ENCODE measurements at regions not wholly inside any gene's neighbourhood (a gene's known extent, or its start where the extent isn't known, plus 50 kb on each side); places are given as distances from the start of the nearest gene placed in this dataset.

- no peaks in the 10 kb centered on the region for H3K36me3 ChIP-seq (ENCODE audit: control insufficient read depth, insufficient read depth, low read length)
- no peaks in the 10 kb centered on the region for H3K9me3 ChIP-seq (ENCODE audit: control insufficient read depth, insufficient read depth, low read depth, low read length)
- H3K27ac ChIP-seq (ENCODE audit: low read depth, low read length), result no peak overlapping the region
- H3K27me3 ChIP-seq (ENCODE audit: control insufficient read depth, insufficient read depth, low read length), result 0 out of 2 replicates have a peak, but pooled peaks cover 6% of the 10 kb centered on the region
- H3K4me3 ChIP-seq (ENCODE audit: low read depth, low read length), result no peak overlapping the region
- no peak overlapping the region for H3K9ac ChIP-seq (ENCODE audit: low read length)
- peaks cover 13% of the 10 kb centered on the region for H3K4me1 ChIP-seq (ENCODE audit: control insufficient read depth, insufficient read depth, low read length)
These were observed 158.2 kb downstream of the TFAP2B start for GRCh38 chr6:50976907-50977306.

GRCh38 chr6:50977796-50978195 lies 159.1 kb downstream of the TFAP2B start:
- no peaks in the 10 kb centered on the region for H3K36me3 ChIP-seq (ENCODE audit: control insufficient read depth, insufficient read depth, low read length)
- H3K27me3 ChIP-seq (ENCODE audit: control insufficient read depth, insufficient read depth, low read length), result 0 out of 2 replicates have a peak, but pooled peaks cover 6% of the 10 kb centered on the region
- H3K27ac ChIP-seq (ENCODE audit: low read depth, low read length), result no peak overlapping the region

DNA sequence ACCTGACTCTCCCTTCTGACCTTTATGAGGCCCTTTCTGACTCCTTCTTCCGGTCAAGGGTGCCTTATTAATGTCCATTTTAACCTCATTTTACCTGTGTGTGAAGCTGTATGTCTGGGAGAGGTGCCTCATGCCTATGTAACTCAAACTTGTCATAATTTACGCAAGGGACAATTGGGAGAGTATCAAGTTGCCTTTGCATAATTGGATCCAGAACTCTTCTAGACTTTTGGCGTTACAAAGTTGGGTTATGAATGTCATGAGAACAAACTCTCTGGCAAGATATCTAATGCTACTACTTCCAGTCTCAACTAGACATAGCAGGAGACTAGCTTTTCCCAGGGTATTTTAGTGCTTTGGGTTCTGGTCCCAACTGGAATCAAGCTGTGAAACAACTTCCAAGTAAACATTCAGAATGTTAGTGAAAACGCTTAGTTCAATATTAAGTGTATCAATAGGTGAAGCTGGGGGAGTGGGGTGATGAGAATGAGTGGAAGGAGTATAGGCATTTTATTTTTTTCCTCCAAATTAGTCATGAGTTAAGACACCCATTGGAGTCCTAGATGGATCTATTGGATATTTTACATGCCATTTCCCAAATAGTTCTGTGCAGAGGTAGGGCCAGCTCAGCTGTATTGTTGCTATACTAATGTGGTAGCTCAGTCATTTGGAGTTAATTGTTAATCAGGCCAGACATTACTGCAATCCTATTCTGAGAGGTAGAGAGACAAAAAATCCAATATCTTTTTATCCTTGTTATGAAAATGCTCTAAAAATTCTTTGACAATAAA lies 159.9 kb downstream of the TFAP2B start:
- Histone ChIP-seq H3K4me3 (ENCODE audit: low read depth, low read length) (no peak overlapping the region), H3K36me3 (ENCODE audit: control insufficient read depth, insufficient read depth, low read length) (no peaks in the 10 kb centered on the region), H3K27ac (ENCODE audit: low read depth, low read length) (no peak overlapping the region), H3K9ac (ENCODE audit: low read length) (no peak overlapping the region), H3K27me3 (ENCODE audit: control insufficient read depth, insufficient read depth, low read length) (peaks cover 6% of the 10 kb centered on the region; the same call in 1 of the 2 replicates), H3K9me3 (ENCODE audit: control insufficient read depth, insufficient read depth, low read depth, low read length) (no peaks in the 10 kb centered on the region), H3K4me1 (ENCODE audit: control insufficient read depth, insufficient read depth, low read length) (peaks cover 13% of the 10 kb centered on the region)

More at GRCh38 chr6:50977796-50978195, 159.1 kb downstream of the TFAP2B start:
- H3K9ac ChIP-seq (ENCODE audit: low read length), result no peak overlapping the region
- no peaks in the 10 kb centered on the region for H3K9me3 ChIP-seq (ENCODE audit: control insufficient read depth, insufficient read depth, low read depth, low read length)
- H3K4me1 ChIP-seq (ENCODE audit: control insufficient read depth, insufficient read depth, low read length), result peaks cover 13% of the 10 kb centered on the region
- H3K4me3 ChIP-seq (ENCODE audit: low read depth, low read length), result no peak overlapping the region

DNA sequence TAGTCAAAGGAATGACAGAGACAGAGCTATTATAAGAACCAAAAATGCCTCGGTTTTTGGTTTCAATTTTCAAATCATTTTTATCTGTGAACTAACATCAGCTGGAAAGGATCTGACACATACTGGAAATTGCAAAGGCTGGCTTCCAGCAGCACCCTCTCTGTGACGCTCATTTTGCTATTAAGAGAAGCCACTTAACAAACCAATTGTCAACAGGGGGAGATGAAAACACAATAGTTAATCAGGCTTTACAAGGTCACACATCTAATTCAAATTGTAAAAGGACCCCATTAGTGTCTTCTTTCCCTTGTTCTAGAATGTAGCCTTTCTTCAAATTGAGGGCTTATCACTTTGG lies 160.5 kb downstream of the TFAP2B start:
- Histone ChIP-seq H3K36me3 (ENCODE audit: control insufficient read depth, insufficient read depth, low read length) (no peaks in the 10 kb centered on the region), H3K27me3 (ENCODE audit: control insufficient read depth, insufficient read depth, low read length) (peaks cover 6% of the 10 kb centered on the region; the same call in 1 of the 2 replicates), H3K4me1 (ENCODE audit: control insufficient read depth, insufficient read depth, low read length) (peaks cover 13% of the 10 kb centered on the region), H3K27ac (ENCODE audit: low read depth, low read length) (no peak overlapping the region), H3K4me3 (ENCODE audit: low read depth, low read length) (no peak overlapping the region), H3K9me3 (ENCODE audit: control insufficient read depth, insufficient read depth, low read depth, low read length) (no peaks in the 10 kb centered on the region), H3K9ac (ENCODE audit: low read length) (no peak overlapping the region)

DNA sequence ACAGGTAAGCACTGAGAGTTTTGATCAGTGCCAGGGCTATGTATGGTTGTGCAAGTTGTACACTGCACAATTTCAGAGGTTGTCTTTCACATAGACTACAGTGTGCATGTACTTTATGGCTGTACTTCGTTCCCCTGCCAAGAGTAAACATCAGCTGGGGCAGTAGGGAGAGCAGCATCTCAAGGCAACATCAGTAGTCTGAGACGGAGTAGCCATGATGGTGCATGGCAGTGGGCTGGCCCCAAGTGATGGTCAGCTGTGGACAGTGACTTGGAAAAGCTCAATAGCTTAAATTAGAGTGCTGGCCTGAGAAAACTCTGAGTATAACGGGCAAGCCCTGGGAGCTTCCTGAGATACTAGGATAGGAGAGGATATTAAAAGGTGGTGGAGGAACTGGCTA lies 165.5 kb downstream of the TFAP2B start:
- Histone ChIP-seq H3K27ac (ENCODE audit: low read depth, low read length) (no peak overlapping the region), H3K9ac (ENCODE audit: low read length) (no peak overlapping the region), H3K36me3 (ENCODE audit: control insufficient read depth, insufficient read depth, low read length) (no peaks in the 10 kb centered on the region)

DNA sequence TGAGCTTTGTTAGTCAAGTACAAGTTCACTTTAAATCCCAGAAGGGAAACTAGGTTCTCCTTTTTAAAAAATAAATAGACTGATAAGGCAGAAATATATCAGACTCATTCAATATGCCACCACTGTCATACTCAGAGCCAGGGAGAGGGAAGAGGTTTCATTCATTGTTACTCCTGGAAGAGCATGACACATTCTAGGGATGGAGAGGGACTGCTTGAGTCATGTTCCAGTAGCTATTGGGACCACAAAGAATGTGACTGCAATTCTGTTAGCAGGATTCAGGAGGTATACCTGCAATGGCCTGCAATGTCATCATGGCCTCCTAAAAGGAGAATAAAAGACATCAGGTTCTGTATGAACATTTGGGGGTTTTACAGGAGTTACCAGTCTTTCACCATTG lies 167.6 kb downstream of the TFAP2B start:
- Histone ChIP-seq H3K4me1 (ENCODE audit: control insufficient read depth, insufficient read depth, low read length) (no peaks in the 10 kb centered on the region), H3K27me3 (ENCODE audit: control insufficient read depth, insufficient read depth, low read length) (no peaks in the 10 kb centered on the region; the same call in 1 of the 2 replicates), H3K36me3 (ENCODE audit: control insufficient read depth, insufficient read depth, low read length) (no peaks in the 10 kb centered on the region), H3K9ac (ENCODE audit: low read length) (no peak overlapping the region), H3K27ac (ENCODE audit: low read depth, low read length) (no peak overlapping the region), H3K4me3 (ENCODE audit: low read depth, low read length) (no peak overlapping the region), H3K9me3 (ENCODE audit: control insufficient read depth, insufficient read depth, low read depth, low read length) (no peaks in the 10 kb centered on the region)

More for the DNA sequence above, 165.5 kb downstream of the TFAP2B start:
- Histone ChIP-seq H3K4me1 (ENCODE audit: control insufficient read depth, insufficient read depth, low read length) (peaks cover 7% of the 10 kb centered on the region), H3K4me3 (ENCODE audit: low read depth, low read length) (no peak overlapping the region), H3K27me3 (ENCODE audit: control insufficient read depth, insufficient read depth, low read length) (no peaks in the 10 kb centered on the region; the same call in 1 of the 2 replicates), H3K9me3 (ENCODE audit: control insufficient read depth, insufficient read depth, low read depth, low read length) (no peaks in the 10 kb centered on the region)

- Histone ChIP-seq H3K36me3 (ENCODE audit: control insufficient read depth, insufficient read depth, low read length) (no peaks in the 10 kb centered on the region), H3K9ac (ENCODE audit: low read length) (no peak overlapping the region), H3K4me1 (ENCODE audit: control insufficient read depth, insufficient read depth, low read length) (no peaks in the 10 kb centered on the region), H3K4me3 (ENCODE audit: low read depth, low read length) (no peak overlapping the region), H3K9me3 (ENCODE audit: control insufficient read depth, insufficient read depth, low read depth, low read length) (no peaks in the 10 kb centered on the region), H3K27me3 (ENCODE audit: control insufficient read depth, insufficient read depth, low read length) (no peaks in the 10 kb centered on the region), H3K27ac (ENCODE audit: low read depth, low read length) (no peak overlapping the region)
These were observed 170.5 kb downstream of the TFAP2B start for GRCh38 chr6:50989123-50989522.

GRCh38 chr6:50990750-50991446 lies 172.2 kb downstream of the TFAP2B start:
- H3K4me3 ChIP-seq (ENCODE audit: low read depth, low read length), result no peak overlapping the region
- no peaks in the 10 kb centered on the region for H3K27me3 ChIP-seq (ENCODE audit: control insufficient read depth, insufficient read depth, low read length)
- no peaks in the 10 kb centered on the region for H3K4me1 ChIP-seq (ENCODE audit: control insufficient read depth, insufficient read depth, low read length)
- no peak overlapping the region for H3K27ac ChIP-seq (ENCODE audit: low read depth, low read length)
- H3K9ac ChIP-seq (ENCODE audit: low read length), result no peak overlapping the region
- no peaks in the 10 kb centered on the region for H3K36me3 ChIP-seq (ENCODE audit: control insufficient read depth, insufficient read depth, low read length)
- H3K9me3 ChIP-seq (ENCODE audit: control insufficient read depth, insufficient read depth, low read depth, low read length), result no peaks in the 10 kb centered on the region

DNA sequence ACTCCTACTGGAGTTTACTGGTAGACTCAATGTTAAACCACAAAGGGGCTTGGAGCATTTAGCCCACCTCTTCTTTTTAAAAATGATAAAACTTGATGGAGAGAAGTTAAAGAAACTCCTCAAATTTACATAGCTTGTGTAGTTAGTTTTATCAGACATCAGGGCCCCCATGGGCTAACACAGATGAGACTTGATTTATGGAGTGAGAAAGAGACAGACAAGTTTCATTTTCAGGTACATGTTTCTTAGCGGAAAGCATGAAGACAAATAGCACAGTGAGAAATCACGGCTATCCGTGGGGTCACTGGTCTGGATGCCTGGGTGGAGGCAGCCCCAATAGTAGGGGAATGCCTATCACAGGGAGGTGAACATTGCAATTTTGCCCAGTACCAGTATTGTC lies 173.6 kb downstream of the TFAP2B start:
- Histone ChIP-seq H3K27me3 (ENCODE audit: control insufficient read depth, insufficient read depth, low read length) (no peaks in the 10 kb centered on the region), H3K27ac (ENCODE audit: low read depth, low read length) (no peak overlapping the region), H3K9me3 (ENCODE audit: control insufficient read depth, insufficient read depth, low read depth, low read length) (no peaks in the 10 kb centered on the region), H3K9ac (ENCODE audit: low read length) (no peak overlapping the region), H3K4me3 (ENCODE audit: low read depth, low read length) (no peak overlapping the region), H3K4me1 (ENCODE audit: control insufficient read depth, insufficient read depth, low read length) (no peaks in the 10 kb centered on the region), H3K36me3 (ENCODE audit: control insufficient read depth, insufficient read depth, low read length) (no peaks in the 10 kb centered on the region)

DNA sequence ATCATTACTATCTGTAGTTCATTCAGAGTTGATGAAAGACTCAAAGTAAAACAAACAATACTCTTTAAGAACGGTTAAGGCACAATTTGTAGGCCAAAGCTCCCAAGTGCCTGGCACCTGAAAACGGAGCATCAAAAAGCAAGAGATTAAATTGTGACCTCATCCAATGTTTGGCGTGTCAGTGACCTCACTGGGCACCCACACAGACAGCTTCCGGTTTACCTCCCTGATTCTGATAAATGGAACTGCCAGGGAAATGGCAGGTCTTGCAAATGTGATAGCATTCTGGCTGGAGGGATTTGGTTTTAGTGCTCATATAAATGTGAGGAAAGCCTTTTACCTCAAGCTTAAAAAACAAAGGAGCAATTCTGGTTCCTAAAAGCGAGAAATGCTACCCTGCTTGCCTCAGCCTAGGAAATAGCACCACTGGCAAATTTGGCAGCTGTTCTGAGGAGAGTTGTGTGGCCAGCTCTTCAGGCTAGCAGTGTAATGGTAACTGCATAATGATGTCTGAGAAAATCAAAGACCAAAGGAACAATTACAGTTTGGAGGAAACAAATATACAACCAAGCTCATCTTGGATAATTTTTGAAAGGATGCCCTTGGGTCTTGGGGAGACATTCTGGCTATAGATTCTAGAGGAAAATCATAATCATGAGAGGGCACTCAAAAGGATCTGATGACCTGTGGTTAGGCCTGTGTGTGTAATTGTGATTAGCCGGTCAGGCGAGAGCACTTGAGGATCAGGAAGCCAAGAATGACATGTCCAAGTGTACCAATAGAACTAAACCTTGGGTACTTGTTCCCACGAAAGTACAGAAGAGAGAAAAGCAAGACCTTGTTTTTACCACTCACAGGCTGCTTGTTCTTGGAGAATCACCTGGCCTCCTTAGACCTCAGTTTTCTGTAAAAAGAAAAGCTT lies 174.3 kb downstream of the TFAP2B start:
- Histone ChIP-seq H3K4me3 (ENCODE audit: low read depth, low read length) (no peak overlapping the region), H3K27me3 (ENCODE audit: control insufficient read depth, insufficient read depth, low read length) (no peaks in the 10 kb centered on the region), H3K9ac (ENCODE audit: low read length) (no peak overlapping the region), H3K36me3 (ENCODE audit: control insufficient read depth, insufficient read depth, low read length) (no peaks in the 10 kb centered on the region), H3K4me1 (ENCODE audit: control insufficient read depth, insufficient read depth, low read length) (no peaks in the 10 kb centered on the region), H3K27ac (ENCODE audit: low read depth, low read length) (no peak overlapping the region), H3K9me3 (ENCODE audit: control insufficient read depth, insufficient read depth, low read depth, low read length) (no peaks in the 10 kb centered on the region)
